ENCODE measurements at regions not wholly inside any gene's neighbourhood (a gene's known extent, or its start where the extent isn't known, plus 50 kb on each side); places are given as distances from the start of the nearest gene placed in this dataset.

- peaks cover 0 to 2% (median 0%) of the 10 kb centered on the region in 3 donors for H3K27me3 ChIP-seq (ENCODE audit: control insufficient read depth in 3 of 3, insufficient read depth in 3 of 3, low read length in 2 of 3)
- TF ChIP-seq CTCF (IDR thresholded peaks at IDR 0.05; ENCODE audit: control extremely low read depth, extremely low read depth): no peak
- no peak overlapping the region for H3K27ac ChIP-seq (ENCODE audit: low read depth in 1 of 2, low read length in 1 of 2)
- no peaks in the 10 kb centered on the region for H3K4me1 ChIP-seq (ENCODE audit: control insufficient read depth in 5 of 5, insufficient read depth in 5 of 5, low read length in 5 of 5)
- peaks cover 0 to 5% (median 0%) of the 10 kb centered on the region in 4 donors for H3K9me3 ChIP-seq (ENCODE audit: control insufficient read depth in 4 of 4, insufficient read depth in 3 of 4, low read length in 3 of 4)
- H3K4me3 ChIP-seq: no peak overlapping the region
- ATAC-seq (ENCODE audit: insufficient read depth, low FRiP score) (no peak), DNase-seq (no peak)
- WGBS, 2 donors: 72 to 75% methylated on average over 9 of the region's 9 CpGs
- H3K36me3 ChIP-seq (ENCODE audit: control insufficient read depth in 4 of 4, insufficient read depth in 4 of 4, low read length in 4 of 4): no peaks in the 10 kb centered on the region
- H3K9ac ChIP-seq (ENCODE audit: insufficient read depth in 1 of 2, low read length in 2 of 2): no peak overlapping the region
Observed at GRCh38 chr12:126903027-126903876, 1363.7 kb upstream of the TMEM132C start.

- Histone ChIP-seq H3K4me1 (ENCODE audit: control insufficient read depth in 5 of 5, insufficient read depth in 5 of 5, low read length in 5 of 5) (no peaks in the 10 kb centered on the region), H3K27ac (ENCODE audit: low read depth in 1 of 2, low read length in 1 of 2) (no peak overlapping the region), H3K9me3 (ENCODE audit: control insufficient read depth in 4 of 4, insufficient read depth in 3 of 4, low read length in 3 of 4) (peaks cover 0 to 5% (median 0%) of the 10 kb centered on the region in 4 donors), H3K36me3 (ENCODE audit: control insufficient read depth in 4 of 4, insufficient read depth in 4 of 4, low read length in 4 of 4) (no peaks in the 10 kb centered on the region), H3K4me3 (no peak overlapping the region), H3K9ac (ENCODE audit: insufficient read depth in 1 of 2, low read length in 2 of 2) (no peak overlapping the region), H3K27me3 (ENCODE audit: control insufficient read depth in 3 of 3, insufficient read depth in 3 of 3, low read length in 2 of 3) (no peaks in the 10 kb centered on the region)
- TF ChIP-seq CTCF (IDR thresholded peaks at IDR 0.05; ENCODE audit: control extremely low read depth, extremely low read depth): no peak
- DNase-seq (no peak), ATAC-seq (ENCODE audit: insufficient read depth, low FRiP score) (no peak)
- WGBS, 2 donors: 95 to 98% methylated on average over 2 of the region's 2 CpGs
Observed at GRCh38 chr12:126905752-126906151, 1361.2 kb upstream of the TMEM132C start.

- Histone ChIP-seq H3K9ac (ENCODE audit: insufficient read depth in 1 of 2, low read length in 2 of 2) (no peak overlapping the region), H3K4me3 (no peak overlapping the region), H3K27ac (ENCODE audit: low read depth in 1 of 2, low read length in 1 of 2) (no peak overlapping the region), H3K4me1 (ENCODE audit: control insufficient read depth in 5 of 5, insufficient read depth in 5 of 5, low read length in 5 of 5) (no peaks in the 10 kb centered on the region), H3K27me3 (ENCODE audit: control insufficient read depth in 3 of 3, insufficient read depth in 3 of 3, low read length in 2 of 3) (no peaks in the 10 kb centered on the region), H3K9me3 (ENCODE audit: control insufficient read depth in 4 of 4, insufficient read depth in 3 of 4, low read length in 3 of 4) (peaks cover 0 to 5% (median 0%) of the 10 kb centered on the region in 4 donors), H3K36me3 (ENCODE audit: control insufficient read depth in 4 of 4, insufficient read depth in 4 of 4, low read length in 4 of 4) (no peaks in the 10 kb centered on the region)
- 68 to 77% methylated on average over 6 of the region's 6 CpGs for WGBS, 2 donors
- no peak for ATAC-seq (ENCODE audit: insufficient read depth, low FRiP score)
- TF ChIP-seq CTCF (IDR thresholded peaks at IDR 0.05; ENCODE audit: control extremely low read depth, extremely low read depth): no peak
- DNase-seq: no peak
Observed at GRCh38 chr12:126907900-126908764, 1358.8 kb upstream of the TMEM132C start.
